ENCODE measurements at regions not wholly inside any gene's neighbourhood (a gene's known extent, or its start where the extent isn't known, plus 50 kb on each side); places are given as distances from the start of the nearest gene placed in this dataset.
A peak's percentile ranks its signal among the peaks of the same experiment; 100 is the strongest.

GRCh38 chr9:27699621-27700020 lies 126.3 kb upstream of the C9orf72 start:
- no peak for FAIRE-seq
- no peak for TF ChIP-seq POLR2A (IDR thresholded peaks at IDR 0.05; ENCODE audit: low read depth, low read length)
- DNase-seq (ENCODE audit: insufficient read length, low spot score) = no peak

GRCh38 chr9:27701016-27701415 lies 127.7 kb upstream of the C9orf72 start:
- DNase-seq (ENCODE audit: insufficient read length, low spot score) (no peak), FAIRE-seq (no peak)
- no peak for TF ChIP-seq POLR2A (IDR thresholded peaks at IDR 0.05; ENCODE audit: low read depth, low read length)

DNA sequence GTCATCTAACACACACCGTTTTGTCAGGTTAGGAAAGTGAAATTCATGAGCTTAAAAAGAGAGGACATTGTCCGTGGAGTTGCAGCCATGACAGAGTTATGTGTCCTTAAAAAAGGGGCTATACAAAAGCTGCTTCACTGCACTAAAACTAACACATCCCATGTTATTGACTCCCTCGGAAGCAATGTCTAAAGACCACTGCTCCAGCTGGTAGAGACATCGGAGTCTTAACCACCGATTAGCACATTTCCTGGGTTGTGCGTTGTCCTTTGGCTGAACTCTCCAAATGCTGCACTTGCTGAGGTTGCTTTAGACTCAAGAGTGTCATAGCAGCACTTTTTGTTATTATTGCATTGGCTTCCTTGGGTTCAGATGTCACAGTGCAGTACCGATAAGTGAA lies 128.3 kb upstream of the C9orf72 start:
- TF ChIP-seq POLR2A (IDR thresholded peaks at IDR 0.05; ENCODE audit: low read depth, low read length) = no peak
- no peak for DNase-seq (ENCODE audit: insufficient read length, low spot score)
- no peak for FAIRE-seq

DNA sequence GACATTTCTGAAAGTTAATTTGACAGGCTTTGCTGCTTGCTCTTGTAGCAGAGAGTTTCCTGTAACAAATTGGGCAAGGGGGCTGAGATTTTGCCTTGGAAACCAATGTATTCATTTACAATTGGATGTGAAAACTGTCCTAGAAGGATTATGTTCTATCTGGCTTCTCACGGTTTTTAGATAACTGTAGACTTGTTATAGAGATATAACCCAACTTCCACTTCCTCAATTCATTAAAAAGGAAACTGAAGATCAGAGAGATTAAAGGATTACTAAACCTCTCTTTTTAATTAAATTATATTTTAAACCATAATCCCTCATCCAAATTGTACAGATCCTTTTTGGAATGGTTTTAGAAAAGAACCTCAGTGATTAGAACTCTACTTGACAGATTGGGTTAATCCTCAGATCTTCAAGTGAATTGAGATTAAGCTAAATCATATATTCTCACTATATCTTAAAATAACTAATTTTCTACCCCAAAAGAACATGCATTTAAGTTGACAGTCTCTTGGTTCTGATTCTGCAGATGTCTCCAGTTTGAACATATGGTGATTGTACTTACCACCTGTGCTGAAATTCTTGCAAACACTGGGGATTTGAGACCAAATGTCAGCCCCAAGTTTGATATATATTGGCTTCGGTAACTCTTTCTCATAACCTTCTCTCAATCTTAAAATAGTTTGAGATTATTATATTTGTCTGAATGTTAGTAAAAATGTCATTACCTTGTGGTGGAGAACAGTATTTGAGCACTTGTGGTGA lies 130.1 kb upstream of the C9orf72 start:
- no peak for DNase-seq (ENCODE audit: insufficient read length, low spot score)
- no peak for TF ChIP-seq POLR2A (IDR thresholded peaks at IDR 0.05; ENCODE audit: low read depth, low read length)
- FAIRE-seq = no peak

DNA sequence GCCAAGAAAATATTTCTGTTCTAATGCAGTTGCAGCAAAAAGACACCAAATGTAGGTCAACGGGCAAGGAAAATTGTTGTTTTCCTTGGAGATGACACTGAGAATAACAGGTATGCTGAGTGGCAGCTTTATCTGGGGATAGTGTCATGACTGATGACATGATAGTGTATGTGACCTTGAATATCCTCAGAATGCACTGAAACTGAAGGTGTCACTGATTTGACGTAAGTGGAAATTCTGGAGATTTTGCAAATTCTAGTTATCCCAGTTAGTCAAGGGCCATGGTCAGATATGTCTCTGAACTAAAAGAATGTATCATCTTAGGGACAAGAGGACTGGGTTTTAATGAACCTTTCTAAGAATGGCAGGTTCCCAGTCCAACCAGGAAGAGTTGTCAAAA lies 138.0 kb upstream of the C9orf72 start:
- no peak for TF ChIP-seq POLR2A (IDR thresholded peaks at IDR 0.05; ENCODE audit: low read depth, low read length)
- FAIRE-seq (no peak), DNase-seq (ENCODE audit: insufficient read length, low spot score) (no peak)

- TF ChIP-seq POLR2A (IDR thresholded peaks at IDR 0.05; ENCODE audit: low read depth, low read length) = no peak
- FAIRE-seq (no peak), DNase-seq (ENCODE audit: insufficient read length, low spot score) (no peak)
Observed at GRCh38 chr9:27712806-27713205, 139.5 kb upstream of the C9orf72 start.

DNA sequence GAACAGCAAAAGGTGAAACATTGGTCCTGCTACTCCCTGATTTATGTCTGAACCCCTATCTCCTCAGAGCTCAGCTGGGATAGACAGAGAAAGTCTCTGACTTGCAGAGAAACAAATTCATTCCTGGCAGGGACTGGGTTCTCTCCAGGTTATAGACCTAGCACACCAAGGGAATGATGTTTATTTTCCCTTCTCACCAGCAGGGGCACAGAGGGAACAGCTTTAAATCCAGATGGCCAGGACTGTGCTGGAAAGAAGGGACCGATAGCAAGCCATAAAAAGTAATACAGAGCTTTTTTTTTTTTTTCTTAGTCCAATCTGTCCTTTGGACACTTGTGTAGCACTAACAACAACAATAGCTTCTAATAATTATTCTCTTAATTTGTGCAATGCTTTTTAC lies 141.1 kb upstream of the C9orf72 start:
- DNase-seq (ENCODE audit: insufficient read length, low spot score) = no peak
- TF ChIP-seq POLR2A (IDR thresholded peaks at IDR 0.05; ENCODE audit: low read depth, low read length) = no peak
- no peak for FAIRE-seq

DNA sequence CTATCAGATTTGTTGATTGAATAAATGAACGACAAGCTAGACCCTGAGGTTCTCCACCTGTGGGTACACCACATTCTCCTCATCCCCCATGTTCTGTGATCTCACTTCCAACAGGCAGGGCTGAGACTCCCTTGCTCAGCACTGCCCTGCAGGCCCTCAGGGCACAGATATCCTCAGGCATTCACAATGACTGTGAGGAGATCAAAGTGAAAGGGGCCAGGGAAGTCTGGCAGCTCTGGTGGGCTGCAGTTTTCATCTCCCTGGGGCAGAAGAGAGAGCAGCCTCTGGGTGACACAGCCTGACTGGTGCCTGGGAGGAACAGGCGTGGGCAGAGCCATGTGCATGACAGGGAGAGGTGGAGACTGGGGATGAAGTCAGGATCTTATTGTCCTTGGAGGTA lies 142.4 kb upstream of the C9orf72 start:
- FAIRE-seq = no peak
- TF ChIP-seq POLR2A (IDR thresholded peaks at IDR 0.05; ENCODE audit: low read depth, low read length) = no peak
- no peak for DNase-seq (ENCODE audit: insufficient read length, low spot score)

- TF ChIP-seq POLR2A (IDR thresholded peaks at IDR 0.05; ENCODE audit: low read depth, low read length) = no peak
- FAIRE-seq = no peak
- no peak for DNase-seq (ENCODE audit: insufficient read length, low spot score)
Observed at GRCh38 chr9:27717991-27718390, 144.7 kb upstream of the C9orf72 start.

- DNase-seq (ENCODE audit: insufficient read length, low spot score) (no peak), FAIRE-seq (no peak)
- no peak for TF ChIP-seq POLR2A (IDR thresholded peaks at IDR 0.05; ENCODE audit: low read depth, low read length)
Observed at GRCh38 chr9:27719711-27720110, 146.4 kb upstream of the C9orf72 start.

- TF ChIP-seq POLR2A (IDR thresholded peaks at IDR 0.05; ENCODE audit: low read depth, low read length) = no peak
- no peak for FAIRE-seq
- no peak for DNase-seq (ENCODE audit: insufficient read length, low spot score)
Observed at GRCh38 chr9:27722866-27723265, 149.6 kb upstream of the C9orf72 start.

DNA sequence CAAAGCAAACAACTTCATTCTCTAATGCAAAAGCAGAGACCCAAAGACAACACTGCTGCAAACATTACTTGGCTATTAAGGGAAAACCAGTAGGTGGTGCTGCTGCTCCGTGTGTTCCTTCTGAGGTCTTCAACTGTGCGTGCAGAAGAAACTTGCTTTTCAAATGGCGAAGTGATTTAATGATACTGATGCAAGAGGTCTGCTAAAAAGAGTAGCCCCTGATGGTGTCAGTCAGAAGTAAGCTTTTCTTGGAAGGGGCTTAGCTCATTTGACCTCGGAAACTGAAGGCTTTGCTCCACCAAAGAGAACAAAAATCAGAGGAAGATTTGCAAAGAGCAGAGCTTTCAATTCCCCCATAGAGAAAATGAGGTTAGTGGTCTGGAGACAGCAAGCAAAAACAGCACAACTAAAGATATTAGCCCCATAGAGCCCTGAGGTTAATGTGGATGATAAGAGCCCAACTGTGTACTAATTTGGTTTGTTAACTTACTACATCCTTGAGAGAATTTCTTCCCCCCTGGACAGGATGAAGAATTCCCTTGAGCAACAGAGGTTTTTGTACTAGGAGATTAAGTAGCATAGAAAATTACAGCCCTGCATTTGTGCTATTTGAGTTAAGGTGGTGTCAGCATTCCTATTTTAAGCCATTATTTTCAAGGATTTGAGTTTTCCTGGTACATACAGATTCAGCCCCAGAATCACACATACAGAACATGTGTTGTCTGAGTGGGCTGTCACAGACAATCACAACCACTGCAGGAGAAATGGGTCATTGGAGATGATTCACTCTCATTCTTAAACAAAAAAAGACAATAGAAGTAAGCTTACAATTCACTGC lies 153.2 kb upstream of the C9orf72 start:
- DNase-seq (ENCODE audit: insufficient read length, low spot score) = peak; percentile 15
- no peak for TF ChIP-seq POLR2A (IDR thresholded peaks at IDR 0.05; ENCODE audit: low read depth, low read length)
- peak; percentile 96 for FAIRE-seq

- no peak for DNase-seq (ENCODE audit: insufficient read length, low spot score)
- no peak for TF ChIP-seq POLR2A (IDR thresholded peaks at IDR 0.05; ENCODE audit: low read depth, low read length)
- FAIRE-seq = no peak
Observed at GRCh38 chr9:27732494-27732893, 159.2 kb upstream of the C9orf72 start.

DNA sequence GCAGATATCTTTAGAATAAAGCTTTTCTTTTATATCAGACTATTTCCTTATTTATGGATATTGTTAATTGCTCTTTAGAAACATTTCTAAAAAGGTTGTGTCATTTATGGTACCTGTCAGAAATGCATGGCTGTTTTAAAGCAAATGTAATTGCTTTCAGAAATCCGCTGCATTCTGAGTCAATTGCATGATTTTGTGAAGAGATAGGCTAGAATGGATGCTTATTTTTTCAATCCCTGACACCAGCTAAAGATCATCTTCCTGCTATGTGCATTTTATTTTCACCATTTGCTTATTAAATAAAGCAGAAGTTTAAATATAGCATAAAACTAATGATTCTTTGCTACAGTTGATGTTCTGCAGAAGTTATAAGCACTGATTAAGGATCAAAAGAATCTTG lies 170.2 kb upstream of the C9orf72 start:
- DNase-seq (ENCODE audit: insufficient read length, low spot score) (no peak), FAIRE-seq (no peak)
- TF ChIP-seq POLR2A (IDR thresholded peaks at IDR 0.05; ENCODE audit: low read depth, low read length) = no peak

DNA sequence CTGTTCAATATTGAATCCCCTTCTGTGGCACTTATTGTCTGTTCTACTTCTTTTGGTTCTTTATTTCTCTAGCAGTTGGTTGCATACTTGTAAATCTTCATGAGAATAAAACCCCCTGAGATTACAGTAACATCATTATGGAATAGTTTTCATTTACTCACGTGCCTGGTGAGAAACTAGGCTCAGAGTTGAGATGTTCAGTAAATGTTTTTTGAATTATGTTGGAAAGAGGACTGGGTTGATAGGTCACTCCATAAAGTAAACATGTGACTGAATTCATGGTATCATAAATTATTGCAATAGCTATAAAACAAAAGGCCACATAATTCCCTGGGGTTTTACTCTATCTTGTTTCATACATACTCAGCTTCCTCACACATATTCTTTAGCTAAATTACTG lies 174.2 kb upstream of the C9orf72 start:
- FAIRE-seq (no peak), DNase-seq (ENCODE audit: insufficient read length, low spot score) (no peak)
- TF ChIP-seq POLR2A (IDR thresholded peaks at IDR 0.05; ENCODE audit: low read depth, low read length) = no peak

Measured in H54 (cell line).